HEK293 (cell line): ENCODE measurements at regions not wholly inside any gene's neighbourhood (a gene's known extent, or its start where the extent isn't known, plus 50 kb on each side); places are given as distances from the start of the nearest gene placed in this dataset.

Experiments used
- RBAK ChIP-seq: fragments of 450-650 bp; formaldehyde crosslinking; IDR thresholded peaks from 2 replicates; pipeline ENCODE4 v1.5.1; 2016; ENCODE audit warnings: missing biosample characterization, missing genetic modification characterization
- ZNF174 ChIP-seq: fragments of 450-650 bp; formaldehyde crosslinking; IDR thresholded peaks from 2 replicates; pipeline ENCODE4 v1.5.0; 2017; ENCODE audit warnings: missing biosample characterization, mild to moderate bottlenecking, missing genetic modification characterization
- ZNF558 ChIP-seq: fragments of 450-650 bp; formaldehyde crosslinking; IDR thresholded peaks from 2 replicates; pipeline ENCODE4 v1.5.1; 2016; ENCODE audit warnings: missing biosample characterization, missing genetic modification characterization
- ZNF571 ChIP-seq: fragments of 450-650 bp; formaldehyde crosslinking; IDR thresholded peaks from 2 replicates; pipeline ENCODE4 v1.5.0; 2017; ENCODE audit warnings: missing biosample characterization, missing genetic modification characterization
- ZNF585B ChIP-seq: fragments of 450-650 bp; formaldehyde crosslinking; IDR thresholded peaks from 2 replicates; pipeline ENCODE4 v1.5.1; 2016; ENCODE audit warnings: missing biosample characterization, missing genetic modification characterization
- ZNF600 ChIP-seq: fragments of 450-650 bp; formaldehyde crosslinking; IDR thresholded peaks from 2 replicates; pipeline ENCODE4 v1.5.1; 2016; ENCODE audit warnings: missing biosample characterization, missing genetic modification characterization
- TF ChIP-seq, protein P1 (sequence below): fragments of 450-650 bp; formaldehyde crosslinking; IDR thresholded peaks from 2 replicates; pipeline ENCODE4 v1.5.1; 2016; ENCODE audit warnings: missing biosample characterization, missing genetic modification characterization
- TF ChIP-seq, protein P2 (sequence below): fragments of 450-650 bp; formaldehyde crosslinking; optimal IDR thresholded peaks from 2 replicates; pipeline ENCODE3; 2016; ENCODE audit warnings: missing biosample characterization, mild to moderate bottlenecking, missing genetic modification characterization

DNA sequence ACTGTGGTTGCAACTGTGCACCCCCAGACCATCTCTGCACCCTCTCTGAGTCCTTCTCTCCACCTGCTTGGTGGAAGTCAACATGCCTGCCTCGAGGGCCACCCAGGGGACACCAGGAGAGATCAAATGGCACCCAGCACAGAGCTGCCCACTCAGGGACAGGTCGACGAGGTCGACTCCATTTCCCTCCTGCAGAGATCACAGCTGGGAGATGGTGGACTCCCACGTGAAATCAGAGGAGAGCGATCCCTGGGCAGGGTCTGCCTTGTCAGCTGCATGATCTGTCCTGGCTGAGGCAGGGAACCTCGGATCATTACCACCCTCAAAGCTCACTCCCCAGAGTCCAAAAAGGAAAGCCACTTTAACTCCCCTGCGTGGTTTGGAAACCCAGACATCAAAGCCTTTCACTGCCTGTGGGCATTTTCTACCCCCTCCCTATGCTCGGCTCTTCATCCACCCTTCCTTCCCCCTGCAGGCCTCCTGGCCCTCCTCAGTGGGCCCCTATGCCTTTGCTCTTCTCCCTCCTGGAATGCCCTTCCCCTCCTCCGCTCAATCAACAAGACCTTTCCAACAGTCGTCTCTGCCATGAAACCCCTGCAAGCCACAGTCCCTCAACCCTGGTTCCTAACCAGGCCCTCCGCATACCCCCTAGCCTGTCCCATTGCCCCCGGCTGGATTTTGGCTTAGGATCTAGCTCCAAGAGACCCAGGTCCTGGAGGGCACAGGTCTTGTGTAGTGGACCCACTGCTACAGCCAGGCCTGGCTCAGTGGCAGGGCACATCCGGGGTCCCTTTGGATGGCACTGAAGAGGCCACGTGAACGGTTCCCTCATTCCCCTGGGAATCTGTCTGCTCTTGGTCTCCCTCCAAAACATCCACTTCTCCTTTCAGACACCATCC lies 103.8 kb upstream of the RPL38 start:
- TF ChIP-seq, protein P1, sequence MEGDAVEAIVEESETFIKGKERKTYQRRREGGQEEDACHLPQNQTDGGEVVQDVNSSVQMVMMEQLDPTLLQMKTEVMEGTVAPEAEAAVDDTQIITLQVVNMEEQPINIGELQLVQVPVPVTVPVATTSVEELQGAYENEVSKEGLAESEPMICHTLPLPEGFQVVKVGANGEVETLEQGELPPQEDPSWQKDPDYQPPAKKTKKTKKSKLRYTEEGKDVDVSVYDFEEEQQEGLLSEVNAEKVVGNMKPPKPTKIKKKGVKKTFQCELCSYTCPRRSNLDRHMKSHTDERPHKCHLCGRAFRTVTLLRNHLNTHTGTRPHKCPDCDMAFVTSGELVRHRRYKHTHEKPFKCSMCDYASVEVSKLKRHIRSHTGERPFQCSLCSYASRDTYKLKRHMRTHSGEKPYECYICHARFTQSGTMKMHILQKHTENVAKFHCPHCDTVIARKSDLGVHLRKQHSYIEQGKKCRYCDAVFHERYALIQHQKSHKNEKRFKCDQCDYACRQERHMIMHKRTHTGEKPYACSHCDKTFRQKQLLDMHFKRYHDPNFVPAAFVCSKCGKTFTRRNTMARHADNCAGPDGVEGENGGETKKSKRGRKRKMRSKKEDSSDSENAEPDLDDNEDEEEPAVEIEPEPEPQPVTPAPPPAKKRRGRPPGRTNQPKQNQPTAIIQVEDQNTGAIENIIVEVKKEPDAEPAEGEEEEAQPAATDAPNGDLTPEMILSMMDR (tag by site-specific recombination): no peak
- no peak for TF ChIP-seq ZNF174
- TF ChIP-seq ZNF585B: no peak
- TF ChIP-seq, protein P2, sequence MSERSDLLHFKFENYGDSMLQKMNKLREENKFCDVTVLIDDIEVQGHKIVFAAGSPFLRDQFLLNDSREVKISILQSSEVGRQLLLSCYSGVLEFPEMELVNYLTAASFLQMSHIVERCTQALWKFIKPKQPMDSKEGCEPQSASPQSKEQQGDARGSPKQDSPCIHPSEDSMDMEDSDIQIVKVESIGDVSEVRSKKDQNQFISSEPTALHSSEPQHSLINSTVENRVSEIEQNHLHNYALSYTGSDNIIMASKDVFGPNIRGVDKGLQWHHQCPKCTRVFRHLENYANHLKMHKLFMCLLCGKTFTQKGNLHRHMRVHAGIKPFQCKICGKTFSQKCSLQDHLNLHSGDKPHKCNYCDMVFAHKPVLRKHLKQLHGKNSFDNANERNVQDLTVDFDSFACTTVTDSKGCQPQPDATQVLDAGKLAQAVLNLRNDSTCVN (tag by site-specific recombination): no peak
- TF ChIP-seq ZNF571 (tag by site-specific recombination): no peak
- TF ChIP-seq ZNF558: no peak
- no peak for TF ChIP-seq ZNF600 (tag by site-specific recombination)
- no peak for TF ChIP-seq RBAK (tag by site-specific recombination)
